ENCODE measurements at regions not wholly inside any gene's neighbourhood (a gene's known extent, or its start where the extent isn't known, plus 50 kb on each side); places are given as distances from the start of the nearest gene placed in this dataset.

DNA sequence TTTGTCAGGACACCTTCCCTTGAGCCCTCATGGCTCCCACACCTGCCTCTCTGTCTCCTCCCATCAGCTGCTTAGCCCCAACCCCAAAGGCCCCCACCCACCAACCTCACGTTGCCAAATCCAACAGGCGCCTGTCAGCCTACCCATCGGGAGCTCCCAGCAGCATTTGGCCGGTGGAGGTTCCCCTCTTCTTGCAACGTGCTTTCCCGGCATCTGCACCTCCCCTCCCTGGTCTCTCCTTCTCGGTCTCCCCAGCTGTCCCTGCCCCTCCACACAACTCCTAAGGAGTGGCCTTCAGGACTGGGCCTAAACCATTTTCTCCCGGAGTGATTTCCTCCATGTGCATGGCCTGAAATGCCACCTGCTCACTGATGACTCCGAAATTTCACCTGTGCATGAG is 71.9 kb downstream of the KLHDC7A start:
- H3K4me3 Mint-ChIP-seq: no peak overlapping the region
- ATAC-seq (no peak), DNase-seq (no peak)
- CTCF ChIA-PET: no interaction called here
- H3K4me1 Mint-ChIP-seq: no peaks in the 10 kb centered on the region
- H3K27ac Mint-ChIP-seq: no peak overlapping the region
- H3K36me3 Mint-ChIP-seq: no peaks in the 10 kb centered on the region
- no peaks in the 10 kb centered on the region for H3K9me3 Mint-ChIP-seq (ENCODE audit: low read depth)
- H3K27me3 Mint-ChIP-seq: peaks cover 7% of the 10 kb centered on the region

DNA sequence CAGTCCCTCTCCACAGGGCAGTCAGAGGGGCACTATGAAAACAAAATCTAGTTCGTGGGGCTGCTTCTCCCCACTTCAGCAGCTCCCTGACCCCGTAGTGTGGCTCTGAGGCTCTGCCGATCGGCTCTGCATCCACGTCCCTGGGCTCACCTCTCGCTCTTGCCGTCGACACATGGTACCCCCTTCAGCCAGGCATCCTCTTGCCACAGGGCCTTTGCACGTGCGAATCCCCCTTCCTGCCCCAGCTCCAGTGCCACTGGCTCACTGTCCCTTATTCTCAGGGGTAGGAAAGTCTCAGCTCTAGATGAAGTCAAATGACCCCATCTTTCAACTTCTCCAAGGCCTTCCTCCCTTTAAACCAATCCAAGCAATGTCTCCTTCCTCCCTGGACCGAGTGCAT is 72.7 kb downstream of the KLHDC7A start:
- H3K4me1 Mint-ChIP-seq: no peaks in the 10 kb centered on the region
- no peaks in the 10 kb centered on the region for H3K36me3 Mint-ChIP-seq
- CTCF ChIA-PET: interaction anchor here (0.9 kb wide), 1 partner anchor 12 kb away, joined by 3 read pairs; no protein-coding TSS in a partner anchor

DNA sequence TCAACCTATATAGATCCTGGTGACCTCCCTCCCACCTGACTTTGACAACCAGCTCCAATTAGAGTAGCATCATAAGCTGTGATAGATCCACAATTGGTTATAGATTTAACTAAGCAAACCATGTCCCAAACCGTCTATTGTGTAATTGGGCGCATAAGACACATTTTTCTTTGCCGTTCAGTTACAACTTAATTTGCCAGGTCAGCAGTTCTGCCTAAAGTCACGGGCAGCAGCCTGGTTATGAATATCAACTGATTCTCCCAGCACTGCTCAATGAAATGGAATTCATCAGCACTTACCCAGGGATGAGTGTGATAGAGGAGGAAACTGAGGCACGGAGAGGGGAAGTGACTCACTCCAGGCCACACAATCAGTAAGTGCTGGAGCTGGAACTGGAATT is 73.4 kb downstream of the KLHDC7A start:
- H3K36me3 Mint-ChIP-seq: no peaks in the 10 kb centered on the region
- H3K27me3 Mint-ChIP-seq: peaks cover 22% of the 10 kb centered on the region
- CTCF ChIA-PET: interaction anchor here (0.9 kb wide), 1 partner anchor 12 kb away, joined by 3 read pairs; no protein-coding TSS in a partner anchor
- no peak overlapping the region for H3K27ac Mint-ChIP-seq
- no peak overlapping the region for H3K4me3 Mint-ChIP-seq
- no peak for DNase-seq
- no peaks in the 10 kb centered on the region for H3K9me3 Mint-ChIP-seq (ENCODE audit: low read depth)
- no peak for ATAC-seq
- no peaks in the 10 kb centered on the region for H3K4me1 Mint-ChIP-seq

More for the DNA sequence above, 72.7 kb downstream of the KLHDC7A start:
- DNase-seq (no peak), ATAC-seq (no peak)
- Mint-ChIP-seq H3K4me3 (no peak overlapping the region), H3K27ac (no peak overlapping the region), H3K27me3 (peaks cover 14% of the 10 kb centered on the region), H3K9me3 (ENCODE audit: low read depth) (no peaks in the 10 kb centered on the region)

DNA sequence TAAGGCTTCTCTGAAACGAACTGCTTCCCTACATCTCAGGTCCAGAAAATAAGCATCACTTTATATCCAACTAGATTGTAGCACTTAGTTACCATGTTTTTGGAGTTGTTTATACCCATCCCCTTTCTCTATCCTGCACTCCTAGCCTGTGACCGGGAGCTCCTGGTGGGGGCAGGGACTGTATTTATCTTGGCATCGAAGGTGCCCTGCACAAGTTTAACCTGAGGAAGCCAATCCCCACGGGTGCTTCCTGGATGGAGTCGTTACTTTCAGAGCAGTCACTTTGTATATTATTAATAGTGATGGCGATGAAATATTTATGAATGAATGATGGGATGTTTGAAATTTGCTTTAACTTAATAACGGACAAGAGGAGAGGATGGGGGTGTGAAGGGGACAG is 73.9 kb downstream of the KLHDC7A start:
- Mint-ChIP-seq H3K9me3 (ENCODE audit: low read depth) (no peaks in the 10 kb centered on the region), H3K36me3 (no peaks in the 10 kb centered on the region), H3K4me1 (no peaks in the 10 kb centered on the region), H3K27me3 (peaks cover 26% of the 10 kb centered on the region), H3K27ac (no peak overlapping the region), H3K4me3 (no peak overlapping the region)
- DNase-seq (no peak), ATAC-seq (no peak)
- CTCF ChIA-PET: interaction anchor here (0.9 kb wide), 1 partner anchor 11 kb away, joined by 3 read pairs; no protein-coding TSS in a partner anchor

DNA sequence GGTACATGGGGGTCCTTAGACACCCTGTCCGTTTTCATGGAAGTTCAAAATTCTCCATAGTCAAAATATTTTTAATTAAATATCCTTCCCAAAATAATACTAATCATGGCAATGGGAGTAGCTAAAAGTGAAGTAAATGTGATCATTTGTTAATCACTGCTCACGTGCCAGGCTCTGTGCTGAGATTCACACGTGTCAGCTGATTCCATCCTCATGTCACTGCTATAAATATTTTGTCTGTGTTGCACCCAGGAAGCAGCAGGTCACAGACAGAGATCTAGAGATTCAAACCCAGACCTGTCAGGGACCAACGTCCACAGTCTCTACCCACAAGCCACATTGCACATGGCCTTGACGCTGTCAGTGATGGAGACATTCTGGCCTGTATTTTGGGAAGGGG is 74.3 kb downstream of the KLHDC7A start:
- Mint-ChIP-seq H3K27ac (no peak overlapping the region), H3K9me3 (ENCODE audit: low read depth) (no peaks in the 10 kb centered on the region), H3K4me3 (no peak overlapping the region), H3K36me3 (no peaks in the 10 kb centered on the region), H3K4me1 (no peaks in the 10 kb centered on the region), H3K27me3 (peaks cover 30% of the 10 kb centered on the region)
- no peak for DNase-seq
- no peak for ATAC-seq
- CTCF ChIA-PET: interaction anchor here (2.8 kb wide), 1 partner anchor 26 kb away, joined by 15 read pairs; no protein-coding TSS in a partner anchor

DNA sequence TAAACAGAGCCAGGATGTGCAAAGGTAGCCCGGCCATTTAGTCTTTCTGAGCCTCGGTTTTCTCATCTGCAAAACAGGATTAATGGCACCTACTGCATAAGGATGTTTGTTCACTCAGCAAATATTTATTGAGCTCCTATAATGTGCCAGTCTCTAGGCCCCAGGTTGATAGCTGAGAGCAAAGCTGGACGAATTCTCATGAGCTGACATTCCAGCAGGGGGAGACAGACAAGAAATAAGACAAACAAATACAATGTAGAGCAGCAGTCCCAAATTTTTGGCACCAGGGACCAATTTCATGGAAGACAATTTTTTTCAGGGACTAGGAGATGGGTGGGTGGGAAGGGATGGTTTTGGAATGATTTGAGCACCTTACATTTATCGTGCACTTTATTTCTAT is 74.3 kb upstream of the PAX7 start:
- Mint-ChIP-seq H3K27me3 (peaks cover 37% of the 10 kb centered on the region), H3K27ac (no peak overlapping the region), H3K4me3 (no peak overlapping the region), H3K4me1 (no peaks in the 10 kb centered on the region), H3K36me3 (no peaks in the 10 kb centered on the region), H3K9me3 (ENCODE audit: low read depth) (no peaks in the 10 kb centered on the region)
- ATAC-seq (no peak), DNase-seq (no peak)
- CTCF ChIA-PET: interaction anchor here (1.0 to 2.8 kb wide), 5 partner anchors 20 to 125 kb away, joined by 3 to 15 read pairs (median 5); no protein-coding TSS in a partner anchor

DNA sequence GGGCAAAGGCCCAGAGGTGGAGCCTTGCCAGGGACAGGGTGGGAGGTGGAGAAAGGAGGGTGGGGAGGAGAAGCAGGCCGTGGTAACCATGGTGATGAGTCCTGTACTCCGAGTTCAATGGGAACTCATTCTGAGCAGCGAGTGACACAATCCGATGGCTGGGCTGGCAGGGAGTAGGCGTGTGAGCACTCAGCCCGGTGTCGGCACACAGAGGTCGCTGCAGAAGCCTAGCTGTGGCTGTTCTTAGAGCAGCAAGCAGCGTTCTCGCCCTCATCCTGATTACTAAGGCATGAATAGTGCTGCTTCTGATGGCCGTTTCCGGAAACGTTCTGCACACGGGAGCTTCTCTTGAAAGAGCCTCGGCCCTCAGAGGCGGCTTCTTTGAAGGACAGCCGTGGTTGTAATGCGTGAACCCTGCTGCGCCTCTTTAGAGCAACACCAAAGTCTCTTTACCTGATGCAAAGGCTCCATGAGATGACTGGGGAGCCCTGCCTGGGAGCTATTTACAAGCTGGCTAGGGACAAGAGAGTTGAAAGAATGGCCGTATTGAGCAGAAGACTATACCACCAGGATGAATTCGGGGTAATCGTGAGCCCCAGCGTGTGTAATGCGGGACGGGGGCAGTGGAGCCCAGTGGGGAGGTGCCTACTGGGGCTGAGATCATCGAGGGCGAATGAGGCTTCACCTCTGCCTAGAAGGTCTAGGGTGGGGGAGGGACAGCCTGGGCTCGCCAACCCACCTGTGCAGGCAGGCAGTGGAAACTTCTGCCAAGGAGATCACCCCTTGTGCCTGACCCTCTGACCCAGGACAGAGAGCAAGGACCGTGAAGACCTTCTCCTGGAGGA is 72.8 kb upstream of the PAX7 start:
- peaks cover 41% of the 10 kb centered on the region for H3K27me3 Mint-ChIP-seq
- DNase-seq (no peak), ATAC-seq (no peak)
- H3K9me3 Mint-ChIP-seq (ENCODE audit: low read depth): no peaks in the 10 kb centered on the region
- H3K4me1 Mint-ChIP-seq: no peaks in the 10 kb centered on the region
- CTCF ChIA-PET: interaction anchor here (1.2 to 2.8 kb wide), 3 partner anchors 24 to 124 kb away, joined by 3 to 15 read pairs (median 5); no protein-coding TSS in a partner anchor
- no peak overlapping the region for H3K4me3 Mint-ChIP-seq
- H3K36me3 Mint-ChIP-seq: no peaks in the 10 kb centered on the region
- no peak overlapping the region for H3K27ac Mint-ChIP-seq

DNA sequence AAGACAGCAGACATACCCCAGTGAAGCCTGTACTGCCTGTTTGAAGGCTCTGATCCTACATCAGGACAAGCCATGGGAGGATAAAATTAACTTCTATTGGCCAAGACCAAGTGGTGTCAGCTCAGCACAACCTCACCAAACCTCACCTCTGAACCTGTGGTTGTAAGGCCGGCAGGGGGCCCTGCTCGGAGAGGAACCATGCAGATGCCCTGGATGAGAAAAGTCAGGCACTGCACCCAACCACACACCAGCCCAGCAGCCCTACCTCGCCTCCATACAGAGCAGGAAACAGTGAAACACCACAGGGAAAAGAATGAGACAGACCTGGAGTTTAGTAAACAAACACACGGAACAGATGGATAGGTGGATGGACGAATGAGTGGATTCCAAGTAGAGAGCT is 70.0 kb upstream of the PAX7 start:
- no peak for ATAC-seq
- Mint-ChIP-seq H3K27ac (no peak overlapping the region), H3K27me3 (peaks cover 42% of the 10 kb centered on the region), H3K4me1 (no peaks in the 10 kb centered on the region), H3K36me3 (no peaks in the 10 kb centered on the region), H3K9me3 (ENCODE audit: low read depth) (no peaks in the 10 kb centered on the region), H3K4me3 (no peak overlapping the region)
- no peak for DNase-seq
- CTCF ChIA-PET: no interaction called here

DNA sequence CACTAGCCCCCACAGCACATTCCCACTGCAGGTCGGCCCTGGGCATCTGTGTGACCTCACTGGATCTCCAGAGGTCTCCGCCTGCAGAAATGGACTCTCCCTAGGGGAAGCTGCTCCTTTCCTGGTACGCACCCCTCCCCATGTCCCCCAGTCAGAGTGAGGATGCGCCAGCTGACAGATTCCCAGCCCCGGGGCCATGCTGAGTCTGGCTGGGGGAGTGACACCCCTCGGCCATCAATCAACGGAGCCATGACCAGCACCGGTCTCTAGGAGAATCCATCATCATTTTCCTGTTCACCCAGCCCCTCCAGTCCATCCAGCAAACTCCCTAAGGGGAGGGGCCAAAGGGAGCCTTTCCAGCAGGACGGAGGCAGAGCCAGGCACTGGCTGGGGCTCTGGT is 68.7 kb upstream of the PAX7 start:
- DNase-seq (no peak), ATAC-seq (no peak)
- Mint-ChIP-seq H3K4me3 (no peak overlapping the region), H3K27me3 (peaks cover 40% of the 10 kb centered on the region), H3K36me3 (no peaks in the 10 kb centered on the region), H3K4me1 (no peaks in the 10 kb centered on the region), H3K27ac (no peak overlapping the region), H3K9me3 (ENCODE audit: low read depth) (no peaks in the 10 kb centered on the region)
- CTCF ChIA-PET: interaction anchor here (1.5 kb wide), 1 partner anchor 13 kb away, joined by 5 read pairs; no protein-coding TSS in a partner anchor

DNA sequence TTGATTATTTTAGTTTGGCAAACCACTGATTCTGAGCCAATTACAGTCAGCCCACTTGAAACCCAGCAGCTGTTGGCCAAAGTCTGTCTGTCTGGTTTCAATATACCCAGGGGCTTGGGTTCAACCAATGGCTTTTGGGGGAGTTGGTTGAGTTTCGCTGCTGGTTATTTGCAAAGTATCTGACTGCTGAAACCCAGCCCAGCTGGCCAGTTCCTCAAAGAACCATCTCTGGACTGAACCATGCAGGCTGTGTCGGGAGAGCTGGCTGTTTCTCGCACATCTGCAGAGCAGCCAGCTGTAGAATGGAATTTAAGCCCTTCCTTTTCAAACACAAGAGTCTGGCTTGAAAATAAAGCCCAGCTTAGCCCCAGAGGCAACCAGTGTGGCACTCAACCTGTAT is 66.0 kb upstream of the PAX7 start:
- peaks cover 16% of the 10 kb centered on the region for H3K27me3 Mint-ChIP-seq
- no peaks in the 10 kb centered on the region for H3K36me3 Mint-ChIP-seq
- H3K27ac Mint-ChIP-seq: no peak overlapping the region
- DNase-seq (no peak), ATAC-seq (no peak)
- H3K9me3 Mint-ChIP-seq (ENCODE audit: low read depth): no peaks in the 10 kb centered on the region
- H3K4me3 Mint-ChIP-seq: no peak overlapping the region
- no peaks in the 10 kb centered on the region for H3K4me1 Mint-ChIP-seq
- CTCF ChIA-PET: no interaction called here

DNA sequence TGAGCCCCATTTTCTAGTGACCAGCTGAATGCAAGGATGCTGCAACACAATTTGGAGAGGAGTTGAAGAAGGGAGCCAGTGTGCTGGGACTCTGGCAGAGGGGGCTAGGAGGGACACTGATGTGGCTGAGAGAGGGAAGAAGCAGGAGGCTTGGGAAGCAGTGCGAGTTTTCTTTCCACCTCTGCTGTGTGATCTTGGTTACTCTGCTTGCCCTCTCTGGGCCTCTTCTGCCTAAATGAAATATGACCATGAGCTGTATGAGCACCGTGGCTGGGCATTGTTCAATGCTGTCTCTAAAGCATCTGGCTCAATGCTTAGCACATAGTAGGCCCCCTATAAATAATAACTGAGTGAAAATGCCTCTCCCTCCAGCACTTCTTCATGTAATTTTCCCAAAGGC is 65.3 kb upstream of the PAX7 start:
- CTCF ChIA-PET: interaction anchor here (1.5 kb wide), 1 partner anchor 11 kb away, joined by 3 read pairs; no protein-coding TSS in a partner anchor
- DNase-seq (no peak), ATAC-seq (no peak)
- Mint-ChIP-seq H3K36me3 (no peaks in the 10 kb centered on the region), H3K9me3 (ENCODE audit: low read depth) (no peaks in the 10 kb centered on the region), H3K27me3 (peaks cover 11% of the 10 kb centered on the region), H3K4me1 (no peaks in the 10 kb centered on the region), H3K4me3 (no peak overlapping the region), H3K27ac (no peak overlapping the region)

DNA sequence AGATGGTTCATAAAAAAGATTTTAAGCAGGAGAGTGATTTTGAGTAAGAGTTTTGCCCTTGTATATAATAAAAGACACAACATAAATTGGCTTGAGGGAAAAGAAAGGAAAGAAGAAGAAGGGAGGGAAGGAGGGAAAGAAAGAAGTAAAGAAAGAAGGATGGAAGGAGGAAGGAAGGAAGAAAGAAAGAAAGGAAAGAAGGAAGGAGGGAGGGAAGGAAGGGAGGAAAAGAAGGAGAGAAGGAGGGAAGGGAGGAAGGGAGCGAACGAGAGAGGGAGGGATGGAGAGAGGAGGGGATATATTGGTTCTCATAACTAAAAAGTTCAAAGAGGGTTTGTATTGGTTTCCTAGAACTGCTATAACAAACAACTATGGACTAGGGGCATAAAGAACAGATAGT is 62.2 kb upstream of the PAX7 start:
- Mint-ChIP-seq H3K27ac (no peak overlapping the region), H3K4me3 (no peak overlapping the region), H3K27me3 (no peaks in the 10 kb centered on the region), H3K36me3 (no peaks in the 10 kb centered on the region), H3K9me3 (ENCODE audit: low read depth) (no peaks in the 10 kb centered on the region), H3K4me1 (no peaks in the 10 kb centered on the region)
- no peak for DNase-seq
- CTCF ChIA-PET: no interaction called here
- no peak for ATAC-seq

DNA sequence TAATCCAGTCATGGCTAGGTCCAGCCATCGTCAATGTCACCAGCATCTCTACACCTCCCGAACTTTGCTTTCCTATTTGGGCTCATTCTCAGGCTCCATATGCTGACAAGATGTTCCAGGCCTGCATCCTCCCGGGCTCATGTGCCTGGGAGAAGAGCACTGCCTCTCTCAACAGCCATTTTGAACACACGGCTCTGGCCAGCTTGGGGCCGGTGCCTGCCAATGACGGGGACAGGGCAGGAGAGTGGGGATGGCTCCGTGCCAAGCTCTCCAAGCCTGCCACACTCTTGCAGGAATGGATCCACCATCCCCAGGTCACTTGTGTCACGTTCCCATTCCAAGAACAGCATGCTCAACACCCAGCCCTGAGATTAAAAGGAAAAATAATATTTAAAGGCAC is 61.4 kb upstream of the PAX7 start:
- Mint-ChIP-seq H3K4me3 (no peak overlapping the region), H3K36me3 (no peaks in the 10 kb centered on the region), H3K27ac (no peak overlapping the region), H3K9me3 (ENCODE audit: low read depth) (no peaks in the 10 kb centered on the region), H3K4me1 (no peaks in the 10 kb centered on the region), H3K27me3 (no peaks in the 10 kb centered on the region)
- CTCF ChIA-PET: no interaction called here
- DNase-seq (no peak), ATAC-seq (no peak)

DNA sequence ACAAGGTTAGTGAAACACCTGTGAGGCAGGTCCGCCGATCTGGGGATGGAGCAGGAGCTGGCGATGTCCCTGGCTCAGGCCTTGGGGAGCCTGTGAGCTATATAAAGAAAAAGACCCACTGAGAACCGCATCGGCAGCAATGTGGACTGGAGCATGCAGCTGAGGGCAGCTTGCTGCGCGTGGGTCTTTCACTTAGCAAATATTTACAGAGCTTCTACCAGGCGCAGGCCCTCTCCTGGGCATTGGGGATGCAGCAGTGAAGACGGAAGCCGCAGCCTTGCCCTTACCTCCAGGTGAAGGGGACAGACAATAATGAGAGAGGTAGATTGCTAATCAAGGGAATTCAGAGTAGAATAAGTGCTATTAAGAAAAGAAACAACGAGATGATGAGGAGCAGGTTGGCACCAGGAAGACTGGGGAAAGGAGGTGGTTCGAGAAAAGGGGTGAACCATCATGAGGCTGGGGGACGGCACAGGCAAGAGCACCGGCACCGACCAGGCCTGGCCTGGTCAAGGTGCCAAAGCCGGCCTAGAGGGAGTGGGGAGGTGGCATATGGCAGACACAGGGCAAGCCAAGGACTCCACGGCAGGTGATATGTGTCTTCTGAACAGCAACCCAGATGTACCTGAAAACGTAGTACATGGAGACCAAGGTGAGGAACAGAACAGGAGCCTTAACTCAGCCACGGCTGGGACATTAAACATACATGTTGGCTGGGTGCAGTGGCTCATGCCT is 60.7 kb upstream of the PAX7 start:
- Mint-ChIP-seq H3K27ac (no peak overlapping the region), H3K36me3 (no peaks in the 10 kb centered on the region), H3K9me3 (ENCODE audit: low read depth) (no peaks in the 10 kb centered on the region), H3K27me3 (no peaks in the 10 kb centered on the region), H3K4me1 (no peaks in the 10 kb centered on the region), H3K4me3 (no peak overlapping the region)
- no peak for ATAC-seq
- CTCF ChIA-PET: no interaction called here
- no peak for DNase-seq
